Thoracic aorta (tissue), 2 donors: ENCODE measurements at regions not wholly inside any gene's neighbourhood (a gene's known extent, or its start where the extent isn't known, plus 50 kb on each side); places are given as distances from the start of the nearest gene placed in this dataset.

Experiments
- ATAC-seq: fragments of 150-250 bp; one replicate; pipeline ENCODE4 v1.8.0; 2017; ENCODE audit warnings: low read depth; ENCODE audit not compliant: insufficient number of reproducible peaks, low FRiP score
- DNase-seq: peaks from one replicate; pipeline ENCODE4 v3.0.0-alpha.2; 2020; ENCODE audit warnings: low spot score
- H3K27ac ChIP-seq, 2 donors: fragments of 200-600 bp; sonication (generic); 1 replicate in 1 of 2; 2 replicates in 1 of 2; pipeline ENCODE4 v1.5.1; 2016; ENCODE audit warnings: mild to moderate bottlenecking in 2 of 2, moderate library complexity in 2 of 2
- H3K27me3 ChIP-seq: fragments of 200-600 bp; sonication (generic); replicated peaks from 2 replicates; pipeline ENCODE4 v1.6.0; 2016; ENCODE audit warnings: mild to moderate bottlenecking; ENCODE audit not compliant: insufficient read depth
- H3K36me3 ChIP-seq: fragments of 200-600 bp; sonication (generic); one replicate; pipeline ENCODE4 v1.5.1; 2016
- H3K4me1 ChIP-seq, 2 donors: fragments of 200-600 bp; sonication (generic); 1 replicate in 1 of 2; 2 replicates in 1 of 2; pipeline versions ENCODE4 v1.5.1 to v1.6.0; 2016; ENCODE audit warnings: low read depth in 2 of 2, mild to moderate bottlenecking in 1 of 2; ENCODE audit not compliant: control insufficient read depth in 1 of 2
- H3K4me3 ChIP-seq: fragments of 200-600 bp; sonication (generic); 2 replicates; pipeline ENCODE4 v1.5.1; 2016; ENCODE audit warnings: mild to moderate bottlenecking
- H3K9me3 ChIP-seq: fragments of 200-600 bp; sonication (generic); 2 replicates; pipeline ENCODE4 v1.5.1; 2016
- TF ChIP-seq, protein P1 (sequence below): fragments of 200-600 bp; sonication (generic); IDR thresholded peaks from one replicate; pipeline ENCODE4 v1.5.1; 2019; ENCODE audit warnings: antibody characterized with exemption

DNA sequence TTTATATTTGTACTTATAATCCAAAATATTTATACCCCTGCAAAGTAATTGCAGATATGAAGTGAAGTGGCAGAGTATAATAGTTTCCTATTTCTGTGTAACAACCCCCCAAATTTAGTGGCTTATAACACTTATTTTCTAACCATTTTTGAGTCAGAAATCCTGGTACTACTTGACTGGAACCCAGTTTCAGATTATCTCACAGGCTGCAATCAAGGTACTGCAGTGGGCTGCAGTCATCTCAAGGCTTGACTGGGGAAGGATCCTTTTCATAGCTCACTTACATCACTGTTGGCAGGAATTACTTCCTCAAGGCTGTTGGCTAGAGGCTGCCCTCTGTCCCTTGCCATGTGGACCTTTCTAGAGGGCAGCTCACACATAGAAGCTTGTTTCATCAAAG is 558.2 kb upstream of the PKDCC start:
- Histone ChIP-seq H3K4me3 (no peak overlapping the region), H3K27me3 (no peaks in the 10 kb centered on the region), H3K9me3 (peaks cover 8% of the 10 kb centered on the region), H3K4me1 (peaks cover 12 to 24% of the 10 kb centered on the region in 2 donors), H3K36me3 (no peaks in the 10 kb centered on the region), H3K27ac (no peak overlapping the region)
- TF ChIP-seq, protein P1, sequence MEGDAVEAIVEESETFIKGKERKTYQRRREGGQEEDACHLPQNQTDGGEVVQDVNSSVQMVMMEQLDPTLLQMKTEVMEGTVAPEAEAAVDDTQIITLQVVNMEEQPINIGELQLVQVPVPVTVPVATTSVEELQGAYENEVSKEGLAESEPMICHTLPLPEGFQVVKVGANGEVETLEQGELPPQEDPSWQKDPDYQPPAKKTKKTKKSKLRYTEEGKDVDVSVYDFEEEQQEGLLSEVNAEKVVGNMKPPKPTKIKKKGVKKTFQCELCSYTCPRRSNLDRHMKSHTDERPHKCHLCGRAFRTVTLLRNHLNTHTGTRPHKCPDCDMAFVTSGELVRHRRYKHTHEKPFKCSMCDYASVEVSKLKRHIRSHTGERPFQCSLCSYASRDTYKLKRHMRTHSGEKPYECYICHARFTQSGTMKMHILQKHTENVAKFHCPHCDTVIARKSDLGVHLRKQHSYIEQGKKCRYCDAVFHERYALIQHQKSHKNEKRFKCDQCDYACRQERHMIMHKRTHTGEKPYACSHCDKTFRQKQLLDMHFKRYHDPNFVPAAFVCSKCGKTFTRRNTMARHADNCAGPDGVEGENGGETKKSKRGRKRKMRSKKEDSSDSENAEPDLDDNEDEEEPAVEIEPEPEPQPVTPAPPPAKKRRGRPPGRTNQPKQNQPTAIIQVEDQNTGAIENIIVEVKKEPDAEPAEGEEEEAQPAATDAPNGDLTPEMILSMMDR, result no peak
- ATAC-seq (no peak), DNase-seq (no peak)

DNA sequence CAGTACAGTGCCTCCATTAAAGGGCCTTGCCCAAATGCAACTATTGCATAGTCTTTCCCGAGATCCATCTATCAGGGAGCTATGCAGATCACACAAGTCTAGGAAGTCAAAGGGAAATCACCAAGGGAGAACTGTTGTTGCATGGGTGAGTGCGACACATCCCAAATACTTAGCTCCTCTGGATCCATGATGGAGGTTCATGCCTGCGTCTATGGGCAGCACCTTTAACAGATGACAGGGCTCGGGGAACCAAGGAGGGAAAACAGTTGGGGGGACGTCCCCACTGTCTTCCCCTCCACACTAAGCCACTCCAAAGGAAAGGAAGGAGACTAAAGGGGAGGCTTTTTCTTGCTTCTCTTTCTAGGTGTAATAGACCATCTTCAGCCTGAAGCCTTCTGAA is 552.8 kb upstream of the PKDCC start:
- H3K9me3 ChIP-seq, result peaks cover 42% of the 10 kb centered on the region
- no peaks in the 10 kb centered on the region for H3K36me3 ChIP-seq
- H3K4me1 ChIP-seq, result peaks cover 0 to 5% of the 10 kb centered on the region in 2 donors
- ATAC-seq, result no peak
- H3K27ac ChIP-seq, result no peak overlapping the region
- TF ChIP-seq, protein P1, result no peak
- no peak overlapping the region for H3K4me3 ChIP-seq
- DNase-seq, result no peak
- H3K27me3 ChIP-seq, result no peaks in the 10 kb centered on the region

DNA sequence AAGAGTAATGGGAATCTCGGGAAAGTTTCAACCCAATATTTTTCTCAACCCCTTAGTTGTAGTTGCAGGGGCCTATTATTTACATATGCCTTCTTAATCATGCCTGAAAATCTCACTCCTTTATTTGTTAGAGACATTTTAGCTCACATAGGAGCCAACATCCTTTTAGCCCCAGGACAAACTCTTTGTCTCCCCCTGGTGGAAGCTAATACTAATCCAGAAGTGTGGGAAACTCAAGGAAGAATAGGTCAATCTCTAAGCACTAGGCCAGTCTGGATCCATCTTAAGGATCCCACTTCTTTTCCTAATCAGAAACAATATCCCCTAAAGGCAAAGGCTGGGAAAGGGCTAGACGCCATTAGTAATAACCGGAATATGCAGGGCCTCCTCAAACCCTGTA is 550.9 kb upstream of the PKDCC start:
- H3K36me3 ChIP-seq, result no peaks in the 10 kb centered on the region
- TF ChIP-seq, protein P1, result no peak
- H3K27me3 ChIP-seq, result no peaks in the 10 kb centered on the region
- H3K4me3 ChIP-seq, result no peak overlapping the region
- no peaks in the 10 kb centered on the region for H3K4me1 ChIP-seq
- peaks cover 46% of the 10 kb centered on the region for H3K9me3 ChIP-seq
- no peak for DNase-seq
- H3K27ac ChIP-seq, result no peak overlapping the region
- no peak for ATAC-seq

DNA sequence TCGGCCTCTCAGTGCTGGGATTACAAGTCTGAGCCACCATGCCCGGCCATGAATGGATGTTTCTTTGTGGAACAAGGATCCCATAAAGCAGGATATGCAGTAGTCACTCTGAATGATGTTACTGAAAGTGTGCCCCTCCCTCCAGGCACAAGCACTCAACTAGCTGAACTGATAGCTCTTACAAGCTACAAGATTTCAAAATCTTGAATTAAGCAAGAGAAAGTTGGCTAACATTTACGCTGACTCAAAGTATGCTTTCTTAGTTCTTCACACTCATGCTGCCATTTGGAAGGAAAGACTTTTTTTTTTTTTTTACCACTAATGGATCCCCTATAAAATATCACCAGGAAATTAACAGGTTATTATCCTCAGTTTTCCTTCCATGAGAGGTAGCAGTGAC is 549.0 kb upstream of the PKDCC start:
- ATAC-seq (no peak), DNase-seq (no peak)
- no peaks in the 10 kb centered on the region for H3K4me1 ChIP-seq
- H3K9me3 ChIP-seq, result peaks cover 46% of the 10 kb centered on the region
- no peak overlapping the region for H3K4me3 ChIP-seq
- H3K36me3 ChIP-seq, result no peaks in the 10 kb centered on the region
- TF ChIP-seq, protein P1, result no peak
- H3K27ac ChIP-seq, result no peak overlapping the region
- H3K27me3 ChIP-seq, result no peaks in the 10 kb centered on the region

DNA sequence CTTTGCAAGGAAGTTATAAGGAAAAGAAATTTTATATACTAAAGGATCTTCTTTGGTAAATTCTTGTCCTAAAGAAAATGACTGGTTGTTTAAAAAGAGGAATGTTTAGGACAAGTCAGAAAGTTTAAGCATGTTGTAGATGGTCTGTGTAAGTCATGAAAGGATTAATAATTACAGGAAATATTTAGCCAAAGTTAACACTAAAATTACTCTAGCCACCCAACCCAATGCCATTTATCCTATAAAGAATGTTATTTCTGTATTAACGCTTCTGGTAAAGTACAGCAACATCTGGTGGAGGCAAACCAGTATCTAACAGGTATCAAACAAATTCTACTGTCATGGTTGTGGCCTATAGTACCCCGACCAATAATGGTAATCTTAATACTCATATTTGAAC is 546.9 kb upstream of the PKDCC start:
- Histone ChIP-seq H3K27ac (no peak overlapping the region), H3K4me1 (no peaks in the 10 kb centered on the region), H3K27me3 (no peaks in the 10 kb centered on the region), H3K4me3 (no peak overlapping the region), H3K9me3 (peaks cover 25% of the 10 kb centered on the region), H3K36me3 (no peaks in the 10 kb centered on the region)
- ATAC-seq (no peak), DNase-seq (no peak)
- TF ChIP-seq, protein P1, result no peak
